Liver (tissue), 3 donors: ENCODE measurements at regions not wholly inside any gene's neighbourhood (a gene's known extent, or its start where the extent isn't known, plus 50 kb on each side); places are given as distances from the start of the nearest gene placed in this dataset.

ENCODE experiments used
- CTCF ChIP-seq: fragments of 150-350 bp; IDR thresholded peaks from 2 replicates; pipeline ENCODE4 v1.5.1; 2017; ENCODE audit warnings: improper control_type of control experiment, low read depth, low read length; ENCODE audit not compliant: missing input control
- EGR1 ChIP-seq, 2 donors: IDR thresholded peaks; 2 replicates each; pipeline ENCODE4 v1.6.1; 2016 to 2018; ENCODE audit warnings: antibody characterized with exemption in 2 of 2, low read depth in 2 of 2
- FOXA1 ChIP-seq: IDR thresholded peaks from 2 replicates; pipeline ENCODE4 v1.6.1; 2016; ENCODE audit warnings: antibody characterized with exemption
- JUND ChIP-seq, 2 donors: IDR thresholded peaks; 2 replicates each; pipeline ENCODE4 v1.6.1; 2016; ENCODE audit warnings: antibody characterized with exemption in 2 of 2
- RAD21 ChIP-seq, 2 donors: IDR thresholded peaks; 2 replicates each; pipeline ENCODE4 v1.6.1; 2016; ENCODE audit warnings: antibody characterized with exemption in 2 of 2, mild to moderate bottlenecking in 2 of 2
- REST ChIP-seq: IDR thresholded peaks from 2 replicates; pipeline ENCODE4 v1.6.1; 2016; ENCODE audit warnings: antibody characterized with exemption, mild to moderate bottlenecking
- RXRA ChIP-seq, 2 donors: IDR thresholded peaks; 2 replicates each; pipeline ENCODE4 v1.6.1; 2017 to 2018; ENCODE audit warnings: antibody characterized with exemption in 2 of 2, mild to moderate bottlenecking in 1 of 2
- SP1 ChIP-seq: IDR thresholded peaks from 2 replicates; pipeline ENCODE4 v1.6.1; 2018; ENCODE audit warnings: antibody characterized with exemption, mild to moderate bottlenecking
- TAF1 ChIP-seq: conservative IDR thresholded peaks from 2 replicates; pipeline ENCODE4 v1.6.1; 2016; ENCODE audit warnings: antibody characterized with exemption, mild to moderate bottlenecking
- TF ChIP-seq, protein P1 (sequence below): IDR thresholded peaks from 2 replicates; pipeline ENCODE4 v1.6.1; 2016; ENCODE audit warnings: antibody characterized with exemption
- TF ChIP-seq, protein P2 (sequence below): IDR thresholded peaks from 2 replicates; pipeline ENCODE4 v1.6.1; 2016; ENCODE audit warnings: antibody characterized with exemption
- donor health status: healthy.
- donor health status: healthy.

GRCh38 chr3:22895671-22896070, 307.5 kb upstream of the UBE2E2 start:
- TF ChIP-seq, protein P1, sequence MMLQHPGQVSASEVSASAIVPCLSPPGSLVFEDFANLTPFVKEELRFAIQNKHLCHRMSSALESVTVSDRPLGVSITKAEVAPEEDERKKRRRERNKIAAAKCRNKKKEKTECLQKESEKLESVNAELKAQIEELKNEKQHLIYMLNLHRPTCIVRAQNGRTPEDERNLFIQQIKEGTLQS = no peak
- TF ChIP-seq CTCF = no peak
- no peak for TF ChIP-seq RXRA (IDR thresholded peaks at IDR 0.05)
- no peak for TF ChIP-seq TAF1
- no peak for TF ChIP-seq FOXA1
- no peak for TF ChIP-seq SP1
- no peak for TF ChIP-seq EGR1 (IDR thresholded peaks at IDR 0.05; ENCODE audit: low read depth in 2 of 2)
- TF ChIP-seq REST = no peak
- TF ChIP-seq JUND (IDR thresholded peaks at IDR 0.05) = no peak
- no peak for TF ChIP-seq RAD21 (IDR thresholded peaks at IDR 0.05)
- TF ChIP-seq, protein P2, sequence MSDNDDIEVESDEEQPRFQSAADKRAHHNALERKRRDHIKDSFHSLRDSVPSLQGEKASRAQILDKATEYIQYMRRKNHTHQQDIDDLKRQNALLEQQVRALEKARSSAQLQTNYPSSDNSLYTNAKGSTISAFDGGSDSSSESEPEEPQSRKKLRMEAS = no peak
